ENCODE measurements at regions not wholly inside any gene's neighbourhood (a gene's known extent, or its start where the extent isn't known, plus 50 kb on each side); places are given as distances from the start of the nearest gene placed in this dataset.

GRCh38 chr4:123317211-123317610 is 79.4 kb upstream of the SPRY1 start:
- no peaks in the 10 kb centered on the region for H3K4me1 Mint-ChIP-seq
- ATAC-seq (replicated peaks) = no peak

GRCh38 chr4:123319639-123320038 is 77.0 kb upstream of the SPRY1 start:
- Mint-ChIP-seq H3K36me3 (ENCODE audit: low read depth) (peaks cover 21% of the 10 kb centered on the region), H3K4me1 (no peaks in the 10 kb centered on the region), H3K4me3 (no peak overlapping the region), H3K27me3 (no peaks in the 10 kb centered on the region), H3K27ac (no peak overlapping the region), H3K9me3 (peaks cover 16% of the 10 kb centered on the region)
- ATAC-seq (replicated peaks) = no peak

More at GRCh38 chr4:123317211-123317610, 79.4 kb upstream of the SPRY1 start:
- Mint-ChIP-seq H3K4me3 (no peak overlapping the region), H3K27me3 (no peaks in the 10 kb centered on the region), H3K27ac (no peak overlapping the region), H3K36me3 (ENCODE audit: low read depth) (peaks cover 42% of the 10 kb centered on the region), H3K9me3 (peaks cover 16% of the 10 kb centered on the region)

GRCh38 chr4:123323998-123324397 is 72.6 kb upstream of the SPRY1 start:
- Mint-ChIP-seq H3K27ac (no peak overlapping the region), H3K36me3 (ENCODE audit: low read depth) (no peaks in the 10 kb centered on the region), H3K9me3 (peaks cover 16% of the 10 kb centered on the region), H3K4me1 (no peaks in the 10 kb centered on the region), H3K4me3 (no peak overlapping the region), H3K27me3 (no peaks in the 10 kb centered on the region)
- no peak for ATAC-seq (replicated peaks)

GRCh38 chr4:123325241-123325681 is 71.3 kb upstream of the SPRY1 start:
- H3K9me3 Mint-ChIP-seq = peaks cover 21% of the 10 kb centered on the region
- no peak overlapping the region for H3K27ac Mint-ChIP-seq
- no peaks in the 10 kb centered on the region for H3K4me1 Mint-ChIP-seq
- no peaks in the 10 kb centered on the region for H3K27me3 Mint-ChIP-seq
- ATAC-seq (replicated peaks) = no peak
- no peak overlapping the region for H3K4me3 Mint-ChIP-seq
- H3K36me3 Mint-ChIP-seq (ENCODE audit: low read depth) = no peaks in the 10 kb centered on the region

GRCh38 chr4:123327346-123327745 is 69.2 kb upstream of the SPRY1 start:
- H3K27ac Mint-ChIP-seq = no peak overlapping the region
- no peaks in the 10 kb centered on the region for H3K4me1 Mint-ChIP-seq
- H3K36me3 Mint-ChIP-seq (ENCODE audit: low read depth) = no peaks in the 10 kb centered on the region
- H3K27me3 Mint-ChIP-seq = no peaks in the 10 kb centered on the region
- peaks cover 8% of the 10 kb centered on the region for H3K9me3 Mint-ChIP-seq
- no peak overlapping the region for H3K4me3 Mint-ChIP-seq
- ATAC-seq (replicated peaks) = no peak

GRCh38 chr4:123327846-123328429 is 68.7 kb upstream of the SPRY1 start:
- no peaks in the 10 kb centered on the region for H3K4me1 Mint-ChIP-seq
- H3K4me3 Mint-ChIP-seq = no peak overlapping the region
- peaks cover 5% of the 10 kb centered on the region for H3K9me3 Mint-ChIP-seq
- no peaks in the 10 kb centered on the region for H3K36me3 Mint-ChIP-seq (ENCODE audit: low read depth)
- no peaks in the 10 kb centered on the region for H3K27me3 Mint-ChIP-seq
- ATAC-seq (replicated peaks) = no peak
- no peak overlapping the region for H3K27ac Mint-ChIP-seq

GRCh38 chr4:123338715-123339114 is 57.9 kb upstream of the SPRY1 start:
- no peak overlapping the region for H3K4me3 Mint-ChIP-seq
- H3K27me3 Mint-ChIP-seq = peaks cover 23% of the 10 kb centered on the region
- H3K4me1 Mint-ChIP-seq = no peaks in the 10 kb centered on the region
- no peak for ATAC-seq (replicated peaks)
- no peaks in the 10 kb centered on the region for H3K36me3 Mint-ChIP-seq (ENCODE audit: low read depth)
- peaks cover 5% of the 10 kb centered on the region for H3K9me3 Mint-ChIP-seq
- no peak overlapping the region for H3K27ac Mint-ChIP-seq

- Mint-ChIP-seq H3K4me1 (no peaks in the 10 kb centered on the region), H3K27me3 (peaks cover 15% of the 10 kb centered on the region), H3K4me3 (no peak overlapping the region), H3K36me3 (ENCODE audit: low read depth) (no peaks in the 10 kb centered on the region), H3K27ac (no peak overlapping the region), H3K9me3 (no peaks in the 10 kb centered on the region)
- no peak for ATAC-seq (replicated peaks)
These were observed 56.9 kb upstream of the SPRY1 start for GRCh38 chr4:123339507-123340380.

- Mint-ChIP-seq H3K36me3 (ENCODE audit: low read depth) (no peaks in the 10 kb centered on the region), H3K4me1 (no peaks in the 10 kb centered on the region), H3K27me3 (peaks cover 11% of the 10 kb centered on the region), H3K27ac (no peak overlapping the region), H3K4me3 (no peak overlapping the region), H3K9me3 (no peaks in the 10 kb centered on the region)
- peak; percentile 44 for ATAC-seq (replicated peaks)
These were observed 56.3 kb upstream of the SPRY1 start for GRCh38 chr4:123340381-123340701.

GRCh38 chr4:123342498-123342897 is 54.1 kb upstream of the SPRY1 start:
- no peaks in the 10 kb centered on the region for H3K4me1 Mint-ChIP-seq
- no peak overlapping the region for H3K4me3 Mint-ChIP-seq
- H3K27me3 Mint-ChIP-seq = peaks cover 12% of the 10 kb centered on the region
- ATAC-seq (replicated peaks) = no peak
- H3K36me3 Mint-ChIP-seq (ENCODE audit: low read depth) = no peaks in the 10 kb centered on the region
- H3K27ac Mint-ChIP-seq = no peak overlapping the region
- no peaks in the 10 kb centered on the region for H3K9me3 Mint-ChIP-seq

- H3K4me3 Mint-ChIP-seq = no peak overlapping the region
- H3K4me1 Mint-ChIP-seq = no peaks in the 10 kb centered on the region
- H3K36me3 Mint-ChIP-seq (ENCODE audit: low read depth) = no peaks in the 10 kb centered on the region
- peaks cover 16% of the 10 kb centered on the region for H3K27me3 Mint-ChIP-seq
- no peak overlapping the region for H3K27ac Mint-ChIP-seq
- no peak for ATAC-seq (replicated peaks)
- no peaks in the 10 kb centered on the region for H3K9me3 Mint-ChIP-seq
These were observed 53.1 kb upstream of the SPRY1 start for GRCh38 chr4:123343400-123344041.

GRCh38 chr4:123345137-123345934 is 51.3 kb upstream of the SPRY1 start:
- no peaks in the 10 kb centered on the region for H3K4me1 Mint-ChIP-seq
- H3K4me3 Mint-ChIP-seq = no peak overlapping the region
- no peaks in the 10 kb centered on the region for H3K36me3 Mint-ChIP-seq (ENCODE audit: low read depth)
- no peaks in the 10 kb centered on the region for H3K9me3 Mint-ChIP-seq
- H3K27ac Mint-ChIP-seq = no peak overlapping the region
- ATAC-seq (replicated peaks) = no peak
- H3K27me3 Mint-ChIP-seq = peaks cover 22% of the 10 kb centered on the region

- ATAC-seq (replicated peaks) = no peak
- no peak overlapping the region for H3K4me3 Mint-ChIP-seq
- peaks cover 22% of the 10 kb centered on the region for H3K27me3 Mint-ChIP-seq
- H3K27ac Mint-ChIP-seq = no peak overlapping the region
- H3K36me3 Mint-ChIP-seq (ENCODE audit: low read depth) = no peaks in the 10 kb centered on the region
- H3K9me3 Mint-ChIP-seq = no peaks in the 10 kb centered on the region
- no peaks in the 10 kb centered on the region for H3K4me1 Mint-ChIP-seq
These were observed 50.7 kb upstream of the SPRY1 start for GRCh38 chr4:123345935-123346300.

- no peak for ATAC-seq (replicated peaks)
These were observed 50.2 kb upstream of the SPRY1 start for GRCh38 chr4:123346330-123346940.

More at GRCh38 chr4:123346330-123346940, 50.2 kb upstream of the SPRY1 start:
- H3K36me3 Mint-ChIP-seq (ENCODE audit: low read depth) = no peaks in the 10 kb centered on the region
- peaks cover 22% of the 10 kb centered on the region for H3K27me3 Mint-ChIP-seq
- no peak overlapping the region for H3K27ac Mint-ChIP-seq
- H3K4me1 Mint-ChIP-seq = no peaks in the 10 kb centered on the region
- no peaks in the 10 kb centered on the region for H3K9me3 Mint-ChIP-seq
- no peak overlapping the region for H3K4me3 Mint-ChIP-seq
